ENCODE measurements at regions not wholly inside any gene's neighbourhood (a gene's known extent, or its start where the extent isn't known, plus 50 kb on each side); places are given as distances from the start of the nearest gene placed in this dataset.

GRCh38 chr12:83805156-83805772 is 1107.3 kb downstream of the SLC6A15 start:
- no peak overlapping the region for H3K4me3 ChIP-seq
- H3K36me3 ChIP-seq (ENCODE audit: insufficient read depth, low read length): no peaks in the 10 kb centered on the region
- H3K27ac ChIP-seq: no peak overlapping the region
- TF ChIP-seq POLR2AphosphoS5 (IDR thresholded peaks at IDR 0.05; ENCODE audit: borderline replicate concordance, low read depth, low read length) (no peak), FOXP2 (optimal IDR thresholded peaks at IDR 0.05; ENCODE audit: control extremely low read depth, extremely low read length, insufficient read depth) (no peak), EZH2 (IDR thresholded peaks at IDR 0.05) (no peak)
- no peak overlapping the region for H3K9ac ChIP-seq (ENCODE audit: insufficient read length)
- H3K9me3 ChIP-seq (ENCODE audit: low read depth, low read length): no peaks in the 10 kb centered on the region
- no peak for DNase-seq (ENCODE audit: low read depth, low spot score)

GRCh38 chr12:83801972-83802371 is 1110.6 kb downstream of the SLC6A15 start:
- TF ChIP-seq POLR2AphosphoS5 (IDR thresholded peaks at IDR 0.05; ENCODE audit: borderline replicate concordance, low read depth, low read length) (no peak; the same call in 1 of the 2 replicates), FOXP2 (optimal IDR thresholded peaks at IDR 0.05; ENCODE audit: control extremely low read depth, extremely low read length, insufficient read depth) (peak; percentile 79)
- no peaks in the 10 kb centered on the region for H3K9me3 ChIP-seq (ENCODE audit: low read depth, low read length)
- peak; percentile 52 for DNase-seq (ENCODE audit: low read depth, low spot score)
- no peaks in the 10 kb centered on the region for H3K36me3 ChIP-seq (ENCODE audit: insufficient read depth, low read length)
- peak overlapping the region; percentile 57 for H3K4me3 ChIP-seq
- H3K27ac ChIP-seq: peak overlapping the region; percentile 75; the same call in 1 of the 2 replicates
- no peak overlapping the region for H3K9ac ChIP-seq (ENCODE audit: insufficient read length)

- no peak overlapping the region for H3K9ac ChIP-seq (ENCODE audit: insufficient read length)
- H3K9me3 ChIP-seq (ENCODE audit: low read depth, low read length): no peaks in the 10 kb centered on the region
- no peaks in the 10 kb centered on the region for H3K36me3 ChIP-seq (ENCODE audit: insufficient read depth, low read length)
- DNase-seq (ENCODE audit: low read depth, low spot score): no peak
- no peak overlapping the region for H3K4me3 ChIP-seq
- TF ChIP-seq POLR2AphosphoS5 (IDR thresholded peaks at IDR 0.05; ENCODE audit: borderline replicate concordance, low read depth, low read length) (no peak), EZH2 (IDR thresholded peaks at IDR 0.05) (no peak), FOXP2 (optimal IDR thresholded peaks at IDR 0.05; ENCODE audit: control extremely low read depth, extremely low read length, insufficient read depth) (no peak)
- no peak overlapping the region for H3K27ac ChIP-seq
Measured at GRCh38 chr12:83800022-83800421, 1112.6 kb downstream of the SLC6A15 start.

- no peak overlapping the region for H3K27ac ChIP-seq
- TF ChIP-seq POLR2AphosphoS5 (IDR thresholded peaks at IDR 0.05; ENCODE audit: borderline replicate concordance, low read depth, low read length) (no peak), FOXP2 (optimal IDR thresholded peaks at IDR 0.05; ENCODE audit: control extremely low read depth, extremely low read length, insufficient read depth) (no peak), EZH2 (IDR thresholded peaks at IDR 0.05) (no peak)
- no peak for DNase-seq (ENCODE audit: low read depth, low spot score)
- no peaks in the 10 kb centered on the region for H3K9me3 ChIP-seq (ENCODE audit: low read depth, low read length)
- no peak overlapping the region for H3K4me3 ChIP-seq
- no peaks in the 10 kb centered on the region for H3K36me3 ChIP-seq (ENCODE audit: insufficient read depth, low read length)
- H3K9ac ChIP-seq (ENCODE audit: insufficient read length): no peak overlapping the region
Measured at GRCh38 chr12:83796531-83796930, 1109.8 kb downstream of the TMTC2 start.

GRCh38 chr12:83793616-83794015 is 1106.9 kb downstream of the TMTC2 start:
- DNase-seq (ENCODE audit: low read depth, low spot score): no peak
- Histone ChIP-seq H3K36me3 (ENCODE audit: insufficient read depth, low read length) (no peaks in the 10 kb centered on the region), H3K4me3 (no peak overlapping the region), H3K9ac (ENCODE audit: insufficient read length) (no peak overlapping the region), H3K9me3 (ENCODE audit: low read depth, low read length) (no peaks in the 10 kb centered on the region), H3K27ac (no peak overlapping the region)
- TF ChIP-seq POLR2AphosphoS5 (IDR thresholded peaks at IDR 0.05; ENCODE audit: borderline replicate concordance, low read depth, low read length) (no peak), FOXP2 (optimal IDR thresholded peaks at IDR 0.05; ENCODE audit: control extremely low read depth, extremely low read length, insufficient read depth) (no peak), EZH2 (IDR thresholded peaks at IDR 0.05) (no peak)

GRCh38 chr12:83784298-83784890 is 1097.7 kb downstream of the TMTC2 start:
- H3K36me3 ChIP-seq (ENCODE audit: insufficient read depth, low read length): no peaks in the 10 kb centered on the region
- TF ChIP-seq POLR2AphosphoS5 (IDR thresholded peaks at IDR 0.05; ENCODE audit: borderline replicate concordance, low read depth, low read length) (no peak), EZH2 (IDR thresholded peaks at IDR 0.05) (no peak), FOXP2 (optimal IDR thresholded peaks at IDR 0.05; ENCODE audit: control extremely low read depth, extremely low read length, insufficient read depth) (no peak)
- DNase-seq (ENCODE audit: low read depth, low spot score): no peak
- H3K27ac ChIP-seq: no peak overlapping the region
- no peak overlapping the region for H3K9ac ChIP-seq (ENCODE audit: insufficient read length)
- H3K9me3 ChIP-seq (ENCODE audit: low read depth, low read length): no peaks in the 10 kb centered on the region
- no peak overlapping the region for H3K4me3 ChIP-seq

- H3K36me3 ChIP-seq (ENCODE audit: insufficient read depth, low read length): no peaks in the 10 kb centered on the region
- DNase-seq (ENCODE audit: low read depth, low spot score): no peak
- no peak overlapping the region for H3K9ac ChIP-seq (ENCODE audit: insufficient read length)
- TF ChIP-seq EZH2 (IDR thresholded peaks at IDR 0.05) (no peak), FOXP2 (optimal IDR thresholded peaks at IDR 0.05; ENCODE audit: control extremely low read depth, extremely low read length, insufficient read depth) (no peak), POLR2AphosphoS5 (IDR thresholded peaks at IDR 0.05; ENCODE audit: borderline replicate concordance, low read depth, low read length) (no peak)
- no peak overlapping the region for H3K4me3 ChIP-seq
- H3K9me3 ChIP-seq (ENCODE audit: low read depth, low read length): no peaks in the 10 kb centered on the region
- no peak overlapping the region for H3K27ac ChIP-seq
Measured at GRCh38 chr12:83779526-83779925, 1092.8 kb downstream of the TMTC2 start.

- Histone ChIP-seq H3K36me3 (ENCODE audit: insufficient read depth, low read length) (no peaks in the 10 kb centered on the region), H3K9me3 (ENCODE audit: low read depth, low read length) (no peaks in the 10 kb centered on the region), H3K9ac (ENCODE audit: insufficient read length) (no peak overlapping the region), H3K27ac (no peak overlapping the region), H3K4me3 (no peak overlapping the region)
- DNase-seq (ENCODE audit: low read depth, low spot score): no peak
- TF ChIP-seq EZH2 (IDR thresholded peaks at IDR 0.05) (no peak), POLR2AphosphoS5 (IDR thresholded peaks at IDR 0.05; ENCODE audit: borderline replicate concordance, low read depth, low read length) (no peak), FOXP2 (optimal IDR thresholded peaks at IDR 0.05; ENCODE audit: control extremely low read depth, extremely low read length, insufficient read depth) (no peak)
Measured at GRCh38 chr12:83769151-83769550, 1082.4 kb downstream of the TMTC2 start.
